Tibial artery (tissue), 4 donors: ENCODE measurements at regions not wholly inside any gene's neighbourhood (a gene's known extent, or its start where the extent isn't known, plus 50 kb on each side); places are given as distances from the start of the nearest gene placed in this dataset.

ENCODE experiments used
- DNase-seq, 2 donors: peaks; one replicate each; pipeline ENCODE4 v3.0.0-alpha.2; 2019
- H3K27ac ChIP-seq, 2 donors: fragments of 200-600 bp; sonication (generic) in 1 of 2; 1 replicate in 1 of 2; 2 replicates in 1 of 2; pipeline ENCODE4 v1.5.1; 2018 to 2019; ENCODE audit warnings: mild to moderate bottlenecking in 1 of 2
- H3K27me3 ChIP-seq, 2 donors: fragments of 200-600 bp; sonication (generic) in 1 of 2; one replicate each; pipeline versions ENCODE4 v1.5.1 to v1.6.0; 2016 to 2019
- H3K36me3 ChIP-seq, 3 donors: fragments of 200-600 bp; sonication (generic) in 2 of 3; one replicate each; pipeline ENCODE4 v1.5.1; 2016 to 2019; ENCODE audit warnings: mild to moderate bottlenecking in 2 of 3
- H3K4me1 ChIP-seq, 4 donors: fragments of 200-600 bp; sonication (generic) in 2 of 4; 1 replicate in 3 of 4; 2 replicates in 1 of 4; pipeline ENCODE4 v1.5.1; 2016 to 2019
- H3K4me3 ChIP-seq, 2 donors: fragments of 200-600 bp; sonication (generic) in 1 of 2; 1 replicate in 1 of 2; 2 replicates in 1 of 2; pipeline ENCODE4 v1.5.1; 2018 to 2019; ENCODE audit warnings: mild to moderate bottlenecking in 2 of 2
- H3K9me3 ChIP-seq, 3 donors: fragments of 200-600 bp; sonication (generic) in 1 of 3; one replicate each; pipeline ENCODE4 v1.5.1; 2016 to 2019
- CTCF ChIP-seq, 2 experiments: fragments of 200-600 bp in 1 of 2; fragments of 450-650 bp in 1 of 2; IDR thresholded peaks; one replicate each; pipeline ENCODE4 v1.5.1; 2017 to 2019; ENCODE audit warnings: antibody characterized with exemption in 2 of 2, mild to moderate bottlenecking in 1 of 2, moderate library complexity in 1 of 2
- intact Hi-C: fragments of 100-400 bp; cut with DNase I; formaldehyde crosslinking; loops from one replicate; pipeline ENCODE4 v1.15.0; 2023; ENCODE audit warnings: low total_unique reads

- TF ChIP-seq CTCF (IDR thresholded peaks at IDR 0.05): no peak
- Histone ChIP-seq H3K9me3 (no peaks in the 10 kb centered on the region), H3K27ac (no peak overlapping the region), H3K36me3 (no peaks in the 10 kb centered on the region), H3K27me3 (no peaks in the 10 kb centered on the region), H3K4me3 (no peak overlapping the region), H3K4me1 (peaks cover 0 to 9% (median 5%) of the 10 kb centered on the region in 4 donors)
- intact Hi-C loops: no loop called here
- DNase-seq: no peak
Measured at GRCh38 chr6:21352131-21352530, 241.4 kb upstream of the SOX4 start.

GRCh38 chr6:21354805-21355238 lies 238.7 kb upstream of the SOX4 start:
- Histone ChIP-seq H3K9me3 (no peaks in the 10 kb centered on the region), H3K4me3 (no peak overlapping the region), H3K27me3 (no peaks in the 10 kb centered on the region), H3K4me1 (no peaks in the 10 kb centered on the region), H3K36me3 (no peaks in the 10 kb centered on the region), H3K27ac (no peak overlapping the region)
- intact Hi-C loops: no loop called here
- TF ChIP-seq CTCF (IDR thresholded peaks at IDR 0.05): no peak
- no peak for DNase-seq

- intact Hi-C loops: no loop called here
- Histone ChIP-seq H3K27me3 (no peaks in the 10 kb centered on the region), H3K27ac (no peak overlapping the region), H3K4me3 (no peak overlapping the region), H3K4me1 (no peaks in the 10 kb centered on the region), H3K9me3 (no peaks in the 10 kb centered on the region), H3K36me3 (no peaks in the 10 kb centered on the region)
- no peak for DNase-seq
- TF ChIP-seq CTCF (IDR thresholded peaks at IDR 0.05): no peak
Measured at GRCh38 chr6:21355638-21356037, 237.9 kb upstream of the SOX4 start.

GRCh38 chr6:21357262-21357661 lies 236.3 kb upstream of the SOX4 start:
- DNase-seq: no peak
- no peak for TF ChIP-seq CTCF (IDR thresholded peaks at IDR 0.05)
- no peaks in the 10 kb centered on the region for H3K9me3 ChIP-seq
- no peaks in the 10 kb centered on the region for H3K4me1 ChIP-seq
- no peak overlapping the region for H3K27ac ChIP-seq
- H3K36me3 ChIP-seq: no peaks in the 10 kb centered on the region
- H3K4me3 ChIP-seq: no peak overlapping the region
- H3K27me3 ChIP-seq: no peaks in the 10 kb centered on the region
- intact Hi-C loops: no loop called here

GRCh38 chr6:21359926-21360325 lies 233.6 kb upstream of the SOX4 start:
- Histone ChIP-seq H3K4me1 (no peaks in the 10 kb centered on the region), H3K9me3 (no peaks in the 10 kb centered on the region), H3K27ac (no peak overlapping the region), H3K4me3 (no peak overlapping the region), H3K27me3 (no peaks in the 10 kb centered on the region), H3K36me3 (no peaks in the 10 kb centered on the region)
- DNase-seq: no peak
- intact Hi-C loops: no loop called here
- TF ChIP-seq CTCF (IDR thresholded peaks at IDR 0.05): no peak

GRCh38 chr6:21360336-21360735 lies 233.2 kb upstream of the SOX4 start:
- Histone ChIP-seq H3K4me1 (no peaks in the 10 kb centered on the region), H3K27ac (no peak overlapping the region), H3K4me3 (no peak overlapping the region), H3K9me3 (no peaks in the 10 kb centered on the region), H3K36me3 (no peaks in the 10 kb centered on the region), H3K27me3 (no peaks in the 10 kb centered on the region)
- DNase-seq: no peak
- no peak for TF ChIP-seq CTCF (IDR thresholded peaks at IDR 0.05)
- intact Hi-C loops: no loop called here
